Nephron progenitor cell (in vitro differentiated cells): ENCODE measurements at regions not wholly inside any gene's neighbourhood (a gene's known extent, or its start where the extent isn't known, plus 50 kb on each side); places are given as distances from the start of the nearest gene placed in this dataset.
A peak's percentile ranks its signal among the peaks of the same experiment; 100 is the strongest.

Experiments used
- DNase-seq: peaks from one replicate; pipeline ENCODE4 v3.0.0; 2021
- H3K27ac Mint-ChIP-seq: 2 replicates; pipeline ENCODE4 v1.8.0; 2021; ENCODE audit warnings: mild to moderate bottlenecking, moderate library complexity, mixed read lengths
- H3K27me3 Mint-ChIP-seq: 2 replicates; pipeline ENCODE4 v1.8.0; 2021; ENCODE audit warnings: mild to moderate bottlenecking, low read depth, mixed read lengths; ENCODE audit not compliant: poor library complexity
- H3K36me3 Mint-ChIP-seq: 2 replicates; pipeline ENCODE4 v1.8.0; 2021; ENCODE audit warnings: low read depth, mixed read lengths
- H3K4me1 Mint-ChIP-seq: 2 replicates; pipeline ENCODE4 v1.8.0; 2021; ENCODE audit warnings: mixed read lengths
- H3K4me3 Mint-ChIP-seq: 2 replicates; pipeline ENCODE4 v1.8.0; 2021; ENCODE audit warnings: mild to moderate bottlenecking, moderate library complexity, mixed read lengths
- H3K9me3 Mint-ChIP-seq: 2 replicates; pipeline ENCODE4 v1.8.0; 2021; ENCODE audit warnings: mild to moderate bottlenecking, moderate library complexity, mixed read lengths
- TF ChIP-seq, protein P1 (sequence below): fragments of 200-600 bp; sonication (generic); IDR thresholded peaks from 2 replicates; pipeline ENCODE4 v1.5.0; 2021; ENCODE audit warnings: antibody characterized with exemption

DNA sequence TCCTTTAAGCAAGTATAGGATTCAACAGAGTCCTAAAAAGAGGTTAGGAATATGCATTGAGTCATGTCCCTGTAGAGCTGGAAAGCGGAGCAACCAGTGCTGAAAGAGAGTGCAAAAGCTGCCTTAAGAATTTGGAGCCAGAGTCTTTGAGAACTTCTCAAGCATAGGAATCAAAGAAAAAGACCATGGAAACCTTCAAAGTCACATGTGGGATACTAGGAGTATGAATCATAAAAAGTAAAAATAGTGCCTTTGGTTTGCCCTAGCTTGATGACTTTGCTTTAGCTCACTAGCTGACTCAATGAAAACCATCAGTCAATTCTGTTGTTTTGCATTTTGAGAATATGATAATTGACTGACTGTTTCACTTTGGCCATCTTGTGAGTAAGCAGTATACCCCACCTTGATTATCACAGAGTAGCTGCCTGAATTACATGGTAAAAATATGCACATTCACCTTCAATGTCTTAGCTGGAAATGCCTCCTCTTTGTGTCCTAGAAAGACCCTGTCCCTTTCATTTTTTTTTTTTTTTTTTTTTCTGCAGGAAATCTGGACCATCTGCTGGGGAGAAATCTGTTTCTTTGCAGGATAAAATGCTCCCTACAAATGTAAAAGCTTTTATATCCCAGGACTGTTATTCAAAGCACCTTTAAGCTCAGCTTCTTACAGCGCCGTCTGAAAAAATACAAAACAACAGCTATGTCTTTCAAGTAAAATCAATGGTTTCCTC, 248.6 kb upstream of the KRR1 start:
- H3K9me3 Mint-ChIP-seq, result no peaks in the 10 kb centered on the region

DNA sequence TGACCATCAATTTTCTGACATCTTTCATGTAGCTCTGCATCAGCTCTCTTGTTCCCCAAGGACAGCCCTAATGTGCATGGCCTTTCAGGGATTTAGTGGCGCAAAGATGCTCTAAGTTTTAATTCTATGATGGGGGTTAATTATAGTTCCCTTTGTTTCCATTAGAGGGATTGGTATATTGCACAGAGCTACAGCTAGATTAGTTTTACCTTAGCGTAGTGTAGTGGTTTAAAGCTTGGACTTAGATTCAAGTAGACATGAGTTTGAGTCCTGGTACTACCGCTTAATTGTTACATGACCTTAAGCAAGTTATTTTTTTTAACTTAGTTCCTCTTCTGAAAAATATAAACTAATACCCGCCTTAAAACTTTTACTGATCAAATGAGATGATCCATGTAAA, 247.8 kb upstream of the KRR1 start:
- TF ChIP-seq, protein P1, sequence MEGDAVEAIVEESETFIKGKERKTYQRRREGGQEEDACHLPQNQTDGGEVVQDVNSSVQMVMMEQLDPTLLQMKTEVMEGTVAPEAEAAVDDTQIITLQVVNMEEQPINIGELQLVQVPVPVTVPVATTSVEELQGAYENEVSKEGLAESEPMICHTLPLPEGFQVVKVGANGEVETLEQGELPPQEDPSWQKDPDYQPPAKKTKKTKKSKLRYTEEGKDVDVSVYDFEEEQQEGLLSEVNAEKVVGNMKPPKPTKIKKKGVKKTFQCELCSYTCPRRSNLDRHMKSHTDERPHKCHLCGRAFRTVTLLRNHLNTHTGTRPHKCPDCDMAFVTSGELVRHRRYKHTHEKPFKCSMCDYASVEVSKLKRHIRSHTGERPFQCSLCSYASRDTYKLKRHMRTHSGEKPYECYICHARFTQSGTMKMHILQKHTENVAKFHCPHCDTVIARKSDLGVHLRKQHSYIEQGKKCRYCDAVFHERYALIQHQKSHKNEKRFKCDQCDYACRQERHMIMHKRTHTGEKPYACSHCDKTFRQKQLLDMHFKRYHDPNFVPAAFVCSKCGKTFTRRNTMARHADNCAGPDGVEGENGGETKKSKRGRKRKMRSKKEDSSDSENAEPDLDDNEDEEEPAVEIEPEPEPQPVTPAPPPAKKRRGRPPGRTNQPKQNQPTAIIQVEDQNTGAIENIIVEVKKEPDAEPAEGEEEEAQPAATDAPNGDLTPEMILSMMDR, result no peak
- no peaks in the 10 kb centered on the region for H3K27me3 Mint-ChIP-seq
- H3K4me1 Mint-ChIP-seq, result peaks cover 30% of the 10 kb centered on the region
- H3K27ac Mint-ChIP-seq, result no peak overlapping the region
- peaks cover 4% of the 10 kb centered on the region for H3K36me3 Mint-ChIP-seq
- H3K4me3 Mint-ChIP-seq, result no peak overlapping the region
- DNase-seq, result no peak
- no peaks in the 10 kb centered on the region for H3K9me3 Mint-ChIP-seq

More for the DNA sequence above, 248.6 kb upstream of the KRR1 start:
- no peak overlapping the region for H3K4me3 Mint-ChIP-seq
- no peak for DNase-seq
- no peaks in the 10 kb centered on the region for H3K27me3 Mint-ChIP-seq
- H3K36me3 Mint-ChIP-seq, result peaks cover 4% of the 10 kb centered on the region
- H3K27ac Mint-ChIP-seq, result no peak overlapping the region
- TF ChIP-seq, protein P1, result no peak
- H3K4me1 Mint-ChIP-seq, result peaks cover 30% of the 10 kb centered on the region

DNA sequence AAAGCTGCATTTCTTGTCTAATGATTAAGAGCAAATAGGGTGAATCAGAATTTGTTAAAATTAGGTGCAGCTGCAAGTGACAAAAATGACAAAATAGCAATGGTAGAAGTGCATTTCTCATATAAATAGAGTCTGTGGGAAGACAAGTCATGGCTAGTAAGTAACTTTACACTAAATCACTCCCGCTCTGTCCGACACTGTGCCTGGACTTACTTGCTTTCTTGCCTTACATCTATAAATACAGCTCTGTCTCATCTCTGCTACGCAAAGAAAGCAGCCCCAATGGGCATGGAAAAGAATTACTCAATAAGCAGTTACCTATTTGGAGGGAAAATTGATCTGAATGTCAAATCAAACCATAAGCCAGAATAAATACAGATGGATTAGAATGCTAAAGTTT, 245.4 kb upstream of the KRR1 start:
- Mint-ChIP-seq H3K4me3 (no peak overlapping the region), H3K36me3 (peaks cover 4% of the 10 kb centered on the region), H3K27ac (peak overlapping the region; percentile 80), H3K27me3 (peaks cover 4% of the 10 kb centered on the region), H3K4me1 (peaks cover 32% of the 10 kb centered on the region), H3K9me3 (no peaks in the 10 kb centered on the region)
- no peak for DNase-seq
- TF ChIP-seq, protein P1, result no peak

DNA sequence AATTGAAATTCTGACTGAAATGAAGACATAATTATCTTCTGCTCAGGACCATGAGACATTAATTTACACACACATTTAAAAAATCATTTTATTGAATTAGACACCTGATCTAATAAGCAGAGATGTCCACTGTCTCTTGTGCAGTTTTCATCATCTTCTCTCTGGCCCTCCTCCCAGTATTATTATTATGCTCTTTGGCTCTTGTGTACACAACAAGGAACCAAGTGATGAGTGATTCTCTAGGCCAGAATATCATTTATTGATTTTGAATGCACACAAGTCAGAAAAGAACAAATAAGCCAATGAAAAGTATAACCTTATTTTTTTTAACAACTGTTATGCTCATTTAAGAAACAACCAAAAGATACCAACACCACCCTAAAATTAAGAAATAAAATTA, 244.7 kb upstream of the KRR1 start:
- peaks cover 4% of the 10 kb centered on the region for H3K36me3 Mint-ChIP-seq
- H3K27me3 Mint-ChIP-seq, result peaks cover 4% of the 10 kb centered on the region
- TF ChIP-seq, protein P1, result no peak

DNA sequence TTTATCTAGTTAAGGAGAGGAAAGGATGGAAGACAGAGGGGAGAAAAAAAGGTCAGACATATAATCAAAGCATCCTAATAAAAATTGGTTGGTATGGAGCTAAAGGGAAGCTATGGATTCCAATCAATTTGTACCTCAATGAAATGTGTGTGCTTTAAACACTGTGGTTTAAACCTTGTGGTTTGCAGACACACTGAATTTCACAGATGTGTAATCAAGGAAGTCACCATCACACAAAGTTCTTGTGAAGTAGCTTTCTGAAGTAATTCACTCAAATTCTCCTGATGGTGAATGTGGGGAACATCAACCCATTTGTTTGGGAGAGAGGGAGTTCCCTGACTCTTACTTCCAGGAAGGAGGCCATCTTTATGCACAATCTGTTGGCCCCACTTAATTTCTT, 243.3 kb upstream of the KRR1 start:
- H3K27me3 Mint-ChIP-seq, result peaks cover 4% of the 10 kb centered on the region
- H3K4me1 Mint-ChIP-seq, result peaks cover 32% of the 10 kb centered on the region
- peaks cover 6% of the 10 kb centered on the region for H3K9me3 Mint-ChIP-seq
- H3K36me3 Mint-ChIP-seq, result peaks cover 9% of the 10 kb centered on the region
- no peak for DNase-seq
- H3K4me3 Mint-ChIP-seq, result no peak overlapping the region
- H3K27ac Mint-ChIP-seq, result no peak overlapping the region
- TF ChIP-seq, protein P1, result no peak

More for the DNA sequence above, 244.7 kb upstream of the KRR1 start:
- DNase-seq, result no peak
- Mint-ChIP-seq H3K27ac (no peak overlapping the region), H3K4me3 (no peak overlapping the region), H3K9me3 (no peaks in the 10 kb centered on the region), H3K4me1 (peaks cover 32% of the 10 kb centered on the region)

DNA sequence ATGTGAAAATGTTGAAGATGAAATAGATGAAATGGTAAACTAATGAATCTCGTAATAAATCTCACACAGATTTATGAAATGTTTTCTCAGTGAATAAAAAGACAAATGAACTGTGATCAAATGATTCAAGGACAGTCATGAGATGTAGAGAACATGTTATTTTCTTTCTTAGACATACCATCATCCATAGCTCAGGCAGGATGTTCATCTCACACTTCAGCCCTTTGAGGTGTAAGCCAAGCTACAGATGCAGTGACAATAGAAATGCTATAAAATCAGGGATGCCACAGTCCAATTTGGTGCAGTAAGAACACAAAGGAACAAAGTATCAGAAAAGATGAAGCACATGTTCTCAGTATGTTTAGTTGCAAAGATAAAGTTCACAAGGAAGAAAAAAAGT, 242.7 kb upstream of the KRR1 start:
- no peak for DNase-seq
- TF ChIP-seq, protein P1, result no peak
- Mint-ChIP-seq H3K9me3 (peaks cover 9% of the 10 kb centered on the region), H3K4me3 (no peak overlapping the region), H3K36me3 (peaks cover 10% of the 10 kb centered on the region), H3K27me3 (peaks cover 4% of the 10 kb centered on the region), H3K4me1 (peaks cover 32% of the 10 kb centered on the region), H3K27ac (no peak overlapping the region)
